ENCODE measurements at regions not wholly inside any gene's neighbourhood (a gene's known extent, or its start where the extent isn't known, plus 50 kb on each side); places are given as distances from the start of the nearest gene placed in this dataset.

DNA sequence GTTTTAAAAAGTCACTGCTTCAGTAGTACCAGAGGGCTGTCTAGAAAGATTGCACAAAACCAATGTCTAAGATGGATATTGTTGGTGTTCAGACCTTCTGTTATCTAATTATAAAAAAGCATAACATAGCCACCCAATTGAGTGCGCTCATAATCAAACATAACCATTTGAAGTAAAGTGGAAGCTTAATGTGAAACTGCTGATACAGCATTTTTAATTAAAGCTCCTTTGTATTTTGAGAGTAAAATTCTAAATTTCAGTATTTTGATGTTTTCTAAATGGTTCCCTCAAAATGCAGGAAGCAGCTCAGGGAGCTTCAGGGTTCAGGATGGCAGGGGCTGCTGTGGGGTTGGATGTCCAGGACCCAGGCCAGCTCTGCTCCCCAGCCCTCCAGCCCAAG, 291.8 kb upstream of the ZFP64 start:
- ChIA-PET POLR2A (interaction anchor here (0.7 kb wide), 1 partner anchor 288 kb away, joined by 6 read pairs; no protein-coding TSS in a partner anchor), CTCF (interaction anchor here (0.6 to 0.8 kb wide), 2 partner anchors 26 to 30 kb away, joined by 3 to 4 read pairs; no protein-coding TSS in a partner anchor)
- DNase-seq (ENCODE audit: low read depth, low spot score), result no peak
- H3K27me3 ChIP-seq (ENCODE audit: control insufficient read depth, insufficient read depth, low read length), result no peaks in the 10 kb centered on the region
- no peaks in the 10 kb centered on the region for H3K9me3 ChIP-seq (ENCODE audit: control insufficient read depth, insufficient read depth, low read length)
- H3K4me3 ChIP-seq (ENCODE audit: low read depth, low read length), result no peak overlapping the region
- H3K27ac ChIP-seq (ENCODE audit: low read depth, low read length), result no peak overlapping the region
- no peak for TF ChIP-seq CTCF (IDR thresholded peaks at IDR 0.05; ENCODE audit: low read depth, low read length)

- Histone ChIP-seq H3K27me3 (ENCODE audit: control insufficient read depth, insufficient read depth, low read length) (no peaks in the 10 kb centered on the region), H3K9me3 (ENCODE audit: control insufficient read depth, insufficient read depth, low read length) (no peaks in the 10 kb centered on the region), H3K27ac (ENCODE audit: low read depth, low read length) (no peak overlapping the region), H3K4me3 (ENCODE audit: low read depth, low read length) (no peak overlapping the region)
- DNase-seq (ENCODE audit: low read depth, low spot score), result no peak
- TF ChIP-seq CTCF (IDR thresholded peaks at IDR 0.05; ENCODE audit: low read depth, low read length), result no peak
- POLR2A ChIA-PET, result no interaction called here
- CTCF ChIA-PET, result no interaction called here
Measured at GRCh38 chr20:52482044-52482443, 290.5 kb upstream of the ZFP64 start.

GRCh38 chr20:52481443-52481842, 289.9 kb upstream of the ZFP64 start:
- no peak overlapping the region for H3K4me3 ChIP-seq (ENCODE audit: low read depth, low read length)
- POLR2A ChIA-PET, result no interaction called here
- CTCF ChIA-PET, result no interaction called here
- no peak for DNase-seq (ENCODE audit: low read depth, low spot score)
- no peak for TF ChIP-seq CTCF (IDR thresholded peaks at IDR 0.05; ENCODE audit: low read depth, low read length)
- H3K9me3 ChIP-seq (ENCODE audit: control insufficient read depth, insufficient read depth, low read length), result no peaks in the 10 kb centered on the region
- no peak overlapping the region for H3K27ac ChIP-seq (ENCODE audit: low read depth, low read length)
- no peaks in the 10 kb centered on the region for H3K27me3 ChIP-seq (ENCODE audit: control insufficient read depth, insufficient read depth, low read length)

DNA sequence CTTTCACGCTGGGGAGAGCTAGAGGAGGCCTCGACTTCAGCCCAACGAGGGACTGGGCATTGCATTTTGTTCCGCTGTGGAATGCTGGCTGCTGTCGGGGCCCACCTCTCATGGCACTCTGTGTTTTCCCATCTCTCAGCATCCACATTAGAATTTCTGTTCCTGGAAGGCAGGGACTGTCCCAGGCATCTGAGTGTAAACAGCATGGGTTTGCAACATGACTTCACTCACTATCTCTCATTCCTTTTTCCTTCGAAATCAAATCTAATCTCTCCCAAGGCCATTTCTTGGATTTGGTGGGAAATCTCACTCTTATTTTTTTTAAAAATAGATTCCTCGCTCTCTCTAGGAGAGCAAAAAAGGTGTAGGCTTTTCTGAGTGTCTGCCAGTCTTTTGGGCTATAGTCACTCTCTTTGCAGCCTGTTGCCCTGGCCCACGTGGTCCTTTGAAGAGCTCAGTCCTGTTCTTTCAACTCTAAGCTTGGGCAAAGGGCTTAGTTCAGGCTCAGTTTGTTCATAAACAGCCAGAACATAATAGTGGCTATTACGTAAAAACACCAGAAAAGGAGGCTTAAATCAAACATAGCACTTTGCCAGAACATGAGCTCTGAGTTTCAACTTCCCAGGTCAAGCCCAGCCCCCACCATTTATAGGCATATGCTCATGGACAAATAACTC, 284.6 kb upstream of the ZFP64 start:
- no peak for TF ChIP-seq CTCF (IDR thresholded peaks at IDR 0.05; ENCODE audit: low read depth, low read length)
- ChIA-PET POLR2A (no interaction called here), CTCF (no interaction called here)
- Histone ChIP-seq H3K4me3 (ENCODE audit: low read depth, low read length) (no peak overlapping the region), H3K9me3 (ENCODE audit: control insufficient read depth, insufficient read depth, low read length) (no peaks in the 10 kb centered on the region), H3K27me3 (ENCODE audit: control insufficient read depth, insufficient read depth, low read length) (no peaks in the 10 kb centered on the region), H3K27ac (ENCODE audit: low read depth, low read length) (no peak overlapping the region)
- no peak for DNase-seq (ENCODE audit: low read depth, low spot score)

- no peak for DNase-seq (ENCODE audit: low read depth, low spot score)
- no peak for TF ChIP-seq CTCF (IDR thresholded peaks at IDR 0.05; ENCODE audit: low read depth, low read length)
- ChIA-PET POLR2A (no interaction called here), CTCF (no interaction called here)
- Histone ChIP-seq H3K27me3 (ENCODE audit: control insufficient read depth, insufficient read depth, low read length) (no peaks in the 10 kb centered on the region), H3K9me3 (ENCODE audit: control insufficient read depth, insufficient read depth, low read length) (no peaks in the 10 kb centered on the region), H3K27ac (ENCODE audit: low read depth, low read length) (no peak overlapping the region), H3K4me3 (ENCODE audit: low read depth, low read length) (no peak overlapping the region)
Measured at GRCh38 chr20:52473186-52473585, 281.6 kb upstream of the ZFP64 start.

Data from AG04450 (cell line).